ENCODE measurements at regions not wholly inside any gene's neighbourhood (a gene's known extent, or its start where the extent isn't known, plus 50 kb on each side); places are given as distances from the start of the nearest gene placed in this dataset.

GRCh38 chr12:124191966-124192365 lies 102.9 kb upstream of the RFLNA start:
- H4K20me1 ChIP-seq (ENCODE audit: control insufficient read depth, insufficient read depth, insufficient read length), result no peaks in the 10 kb centered on the region
- H3K23ac ChIP-seq (ENCODE audit: insufficient read length, low read depth, low read length), result no peak overlapping the region
- no peaks in the 10 kb centered on the region for H3K9me3 ChIP-seq (ENCODE audit: control insufficient read depth, low read depth, low read length)
- no peak overlapping the region for H2BK20ac ChIP-seq (ENCODE audit: low read depth, low read length, poor library complexity, severe bottlenecking)
- H3K4ac ChIP-seq (ENCODE audit: low read depth, low read length), result no peak overlapping the region
- no peak overlapping the region for H3K4me2 ChIP-seq (ENCODE audit: insufficient read depth, insufficient read length, low read length)
- no peak overlapping the region for H2AK5ac ChIP-seq (ENCODE audit: insufficient read length, low read length)
- no peak for TF ChIP-seq CTCF (conservative IDR thresholded peaks at IDR 0.05)
- no CpG with 5 or more reads among the region's 12 CpGs for WGBS (ENCODE audit: extremely low coverage, insufficient read length, low lambda C conversion rate)
- H3K18ac ChIP-seq (ENCODE audit: insufficient read length, low read depth, low read length), result no peak overlapping the region
- Mint-ChIP-seq H3K4me3 (no peak overlapping the region), H3K4me1 (peaks cover 14 to 21% of the 10 kb centered on the region in 2 experiments), H3K27ac (no peak overlapping the region), H3K9me3 (peaks cover 2 to 16% of the 10 kb centered on the region in 2 experiments; a peak in 4 of 5 replicates), H3K27me3 (ENCODE audit: low read depth) (peaks cover 1% of the 10 kb centered on the region; the same call in 1 of the 2 replicates), H3K36me3 (ENCODE audit: insufficient read depth in 1 of 3, low read depth in 3 of 3) (peaks cover 0 to 15% (median 8%) of the 10 kb centered on the region in 3 experiments; a peak in 3 of 7 replicates)
- H3K56ac ChIP-seq (ENCODE audit: insufficient read length, low read depth, low read length), result no peak overlapping the region
- H4K5ac ChIP-seq (ENCODE audit: insufficient read length, low read depth, low read length), result no peak overlapping the region
- H3K79me1 ChIP-seq (ENCODE audit: insufficient read depth, low read depth, low read length, poor library complexity, severe bottlenecking), result no peaks in the 10 kb centered on the region
- H3K4me1 ChIP-seq (ENCODE audit: insufficient read depth, low read length), result 0 out of 2 replicates have a peak, but pooled peaks cover 2% of the 10 kb centered on the region
- no peaks in the 10 kb centered on the region for H3K79me2 ChIP-seq (ENCODE audit: insufficient read depth, low read length)
- H2BK5ac ChIP-seq (ENCODE audit: insufficient read length, low read length), result no peak overlapping the region
- no peak overlapping the region for H4K8ac ChIP-seq (replicated peaks; ENCODE audit: insufficient read length, low read depth, low read length)
- H2AFZ ChIP-seq (ENCODE audit: low read length), result no peak overlapping the region
- H3K14ac ChIP-seq (ENCODE audit: insufficient read depth, low read length), result no peak overlapping the region
- no peak overlapping the region for H2BK12ac ChIP-seq (ENCODE audit: insufficient read length, low read depth, low read length)
- no peak for DNase-seq
- no peak overlapping the region for H3T11ph ChIP-seq (ENCODE audit: low read length)
- H3K27me3 ChIP-seq (ENCODE audit: insufficient read depth, low read length), result no peaks in the 10 kb centered on the region
- H4K91ac ChIP-seq (ENCODE audit: insufficient read length, low read depth, low read length), result no peak overlapping the region
- H3K9ac ChIP-seq (ENCODE audit: extremely low read depth, insufficient read length, low read length), result no peak overlapping the region
- no peaks in the 10 kb centered on the region for H3K23me2 ChIP-seq (ENCODE audit: insufficient read length, low read depth, low read length, poor library complexity, severe bottlenecking)
- no peak overlapping the region for H2BK120ac ChIP-seq (ENCODE audit: low read depth, low read length, poor library complexity, severe bottlenecking)
- H2BK15ac ChIP-seq (ENCODE audit: low read depth, low read length), result no peak overlapping the region
- H3K27ac ChIP-seq (ENCODE audit: insufficient read length, low read depth, low read length), result no peak overlapping the region

Measured in H9 (cell line).